T-helper 2 cell treated with Interferon-gamma antibody and Interleukin-4, amounts not matched to agents 5 μg/mL and 100 μg/mL, for 36 hours (primary cell): ENCODE measurements at regions not wholly inside any gene's neighbourhood (a gene's known extent, or its start where the extent isn't known, plus 50 kb on each side); places are given as distances from the start of the nearest gene placed in this dataset.

Source experiments
- DNase-seq: peaks from one replicate; pipeline ENCODE4 v3.0.0; 2021; ENCODE audit warnings: low spot score
- H3K27ac Mint-ChIP-seq: one replicate; pipeline ENCODE4 v1.8.0; 2021; ENCODE audit warnings: mild to moderate bottlenecking, mixed read lengths
- H3K27me3 Mint-ChIP-seq: one replicate; pipeline ENCODE4 v1.8.0; 2021; ENCODE audit warnings: low read depth, mixed read lengths
- H3K36me3 Mint-ChIP-seq: one replicate; pipeline ENCODE4 v1.8.0; 2021; ENCODE audit warnings: low read depth, mixed read lengths
- H3K4me1 Mint-ChIP-seq: one replicate; pipeline ENCODE4 v1.8.0; 2021; ENCODE audit warnings: low read depth, mixed read lengths
- H3K4me3 Mint-ChIP-seq: one replicate; pipeline ENCODE4 v1.8.0; 2022; ENCODE audit warnings: mild to moderate bottlenecking, moderate library complexity, mixed read lengths
- H3K9me3 Mint-ChIP-seq: one replicate; pipeline ENCODE4 v1.8.0; 2021; ENCODE audit warnings: mixed read lengths

GRCh38 chr7:53756946-53757345 lies 721.5 kb downstream of the POM121L12 start:
- DNase-seq = no peak
- Mint-ChIP-seq H3K4me3 (no peak overlapping the region), H3K36me3 (no peaks in the 10 kb centered on the region), H3K9me3 (peaks cover 35% of the 10 kb centered on the region), H3K27me3 (no peaks in the 10 kb centered on the region), H3K27ac (no peak overlapping the region), H3K4me1 (no peaks in the 10 kb centered on the region)

GRCh38 chr7:53768186-53768585 lies 732.8 kb downstream of the POM121L12 start:
- peaks cover 60% of the 10 kb centered on the region for H3K9me3 Mint-ChIP-seq
- DNase-seq = no peak
- H3K4me3 Mint-ChIP-seq = no peak overlapping the region
- H3K27ac Mint-ChIP-seq = no peak overlapping the region
- no peaks in the 10 kb centered on the region for H3K4me1 Mint-ChIP-seq
- no peaks in the 10 kb centered on the region for H3K27me3 Mint-ChIP-seq
- no peaks in the 10 kb centered on the region for H3K36me3 Mint-ChIP-seq

- Mint-ChIP-seq H3K4me1 (no peaks in the 10 kb centered on the region), H3K4me3 (no peak overlapping the region)
These were observed 736.3 kb downstream of the POM121L12 start for GRCh38 chr7:53771701-53772100.

GRCh38 chr7:53776323-53776722 lies 740.9 kb downstream of the POM121L12 start:
- H3K27me3 Mint-ChIP-seq = no peaks in the 10 kb centered on the region
- peaks cover 29% of the 10 kb centered on the region for H3K9me3 Mint-ChIP-seq
- H3K36me3 Mint-ChIP-seq = no peaks in the 10 kb centered on the region
- no peak overlapping the region for H3K27ac Mint-ChIP-seq
- no peak overlapping the region for H3K4me3 Mint-ChIP-seq
- DNase-seq = no peak
- H3K4me1 Mint-ChIP-seq = no peaks in the 10 kb centered on the region

More at GRCh38 chr7:53771701-53772100, 736.3 kb downstream of the POM121L12 start:
- Mint-ChIP-seq H3K27me3 (no peaks in the 10 kb centered on the region), H3K36me3 (no peaks in the 10 kb centered on the region), H3K27ac (no peak overlapping the region), H3K9me3 (peaks cover 39% of the 10 kb centered on the region)
- no peak for DNase-seq

- Mint-ChIP-seq H3K27ac (no peak overlapping the region), H3K36me3 (no peaks in the 10 kb centered on the region), H3K27me3 (no peaks in the 10 kb centered on the region), H3K9me3 (peaks cover 31% of the 10 kb centered on the region), H3K4me1 (no peaks in the 10 kb centered on the region), H3K4me3 (no peak overlapping the region)
- DNase-seq = no peak
These were observed 752.4 kb upstream of the VSTM2A start for GRCh38 chr7:53789741-53790140.

- Mint-ChIP-seq H3K36me3 (no peaks in the 10 kb centered on the region), H3K4me3 (no peak overlapping the region), H3K27ac (no peak overlapping the region), H3K4me1 (no peaks in the 10 kb centered on the region), H3K9me3 (peaks cover 41% of the 10 kb centered on the region), H3K27me3 (no peaks in the 10 kb centered on the region)
- DNase-seq = no peak
These were observed 747.4 kb upstream of the VSTM2A start for GRCh38 chr7:53794816-53795215.

- H3K36me3 Mint-ChIP-seq = no peaks in the 10 kb centered on the region
- no peak overlapping the region for H3K27ac Mint-ChIP-seq
- H3K4me3 Mint-ChIP-seq = no peak overlapping the region
- H3K27me3 Mint-ChIP-seq = no peaks in the 10 kb centered on the region
- no peaks in the 10 kb centered on the region for H3K4me1 Mint-ChIP-seq
- DNase-seq = no peak
- H3K9me3 Mint-ChIP-seq = peaks cover 22% of the 10 kb centered on the region
These were observed 741.4 kb upstream of the VSTM2A start for GRCh38 chr7:53800746-53801145.

GRCh38 chr7:53806119-53806518 lies 736.1 kb upstream of the VSTM2A start:
- no peak overlapping the region for H3K4me3 Mint-ChIP-seq
- DNase-seq = no peak
- H3K9me3 Mint-ChIP-seq = peaks cover 18% of the 10 kb centered on the region
- no peaks in the 10 kb centered on the region for H3K27me3 Mint-ChIP-seq
- H3K4me1 Mint-ChIP-seq = no peaks in the 10 kb centered on the region
- no peak overlapping the region for H3K27ac Mint-ChIP-seq
- no peaks in the 10 kb centered on the region for H3K36me3 Mint-ChIP-seq

- Mint-ChIP-seq H3K27me3 (no peaks in the 10 kb centered on the region), H3K4me3 (no peak overlapping the region), H3K36me3 (no peaks in the 10 kb centered on the region), H3K9me3 (peaks cover 28% of the 10 kb centered on the region), H3K4me1 (no peaks in the 10 kb centered on the region), H3K27ac (no peak overlapping the region)
- DNase-seq = no peak
These were observed 730.6 kb upstream of the VSTM2A start for GRCh38 chr7:53811555-53812079.

GRCh38 chr7:53812135-53812534 lies 730.0 kb upstream of the VSTM2A start:
- no peak overlapping the region for H3K4me3 Mint-ChIP-seq
- no peak for DNase-seq
- H3K9me3 Mint-ChIP-seq = peaks cover 28% of the 10 kb centered on the region
- H3K36me3 Mint-ChIP-seq = no peaks in the 10 kb centered on the region
- H3K4me1 Mint-ChIP-seq = no peaks in the 10 kb centered on the region
- no peak overlapping the region for H3K27ac Mint-ChIP-seq
- H3K27me3 Mint-ChIP-seq = no peaks in the 10 kb centered on the region

GRCh38 chr7:53835301-53835700 lies 706.9 kb upstream of the VSTM2A start:
- peaks cover 63% of the 10 kb centered on the region for H3K9me3 Mint-ChIP-seq
- H3K36me3 Mint-ChIP-seq = no peaks in the 10 kb centered on the region
- no peaks in the 10 kb centered on the region for H3K4me1 Mint-ChIP-seq
- no peak for DNase-seq
- no peaks in the 10 kb centered on the region for H3K27me3 Mint-ChIP-seq
- no peak overlapping the region for H3K27ac Mint-ChIP-seq
- no peak overlapping the region for H3K4me3 Mint-ChIP-seq

- Mint-ChIP-seq H3K4me3 (no peak overlapping the region), H3K27me3 (no peaks in the 10 kb centered on the region), H3K9me3 (peaks cover 63% of the 10 kb centered on the region), H3K4me1 (no peaks in the 10 kb centered on the region), H3K27ac (no peak overlapping the region), H3K36me3 (no peaks in the 10 kb centered on the region)
- no peak for DNase-seq
These were observed 664.5 kb upstream of the VSTM2A start for GRCh38 chr7:53877688-53878087.

GRCh38 chr7:53900856-53901528 lies 641.2 kb upstream of the VSTM2A start:
- Mint-ChIP-seq H3K36me3 (no peaks in the 10 kb centered on the region), H3K4me1 (no peaks in the 10 kb centered on the region), H3K9me3 (peaks cover 52% of the 10 kb centered on the region), H3K4me3 (no peak overlapping the region), H3K27ac (no peak overlapping the region), H3K27me3 (no peaks in the 10 kb centered on the region)
- no peak for DNase-seq

GRCh38 chr7:53904355-53904754 lies 637.8 kb upstream of the VSTM2A start:
- Mint-ChIP-seq H3K9me3 (peaks cover 60% of the 10 kb centered on the region), H3K36me3 (no peaks in the 10 kb centered on the region), H3K4me3 (no peak overlapping the region), H3K27ac (no peak overlapping the region), H3K27me3 (no peaks in the 10 kb centered on the region), H3K4me1 (no peaks in the 10 kb centered on the region)
- no peak for DNase-seq

- no peak overlapping the region for H3K4me3 Mint-ChIP-seq
- peaks cover 40% of the 10 kb centered on the region for H3K9me3 Mint-ChIP-seq
- no peaks in the 10 kb centered on the region for H3K36me3 Mint-ChIP-seq
- no peaks in the 10 kb centered on the region for H3K27me3 Mint-ChIP-seq
- DNase-seq = no peak
- no peak overlapping the region for H3K27ac Mint-ChIP-seq
- no peaks in the 10 kb centered on the region for H3K4me1 Mint-ChIP-seq
These were observed 624.5 kb upstream of the VSTM2A start for GRCh38 chr7:53917637-53918036.
